HG02884 (cell line): ENCODE measurements at regions not wholly inside any gene's neighbourhood (a gene's known extent, or its start where the extent isn't known, plus 50 kb on each side); places are given as distances from the start of the nearest gene placed in this dataset.

ENCODE experiments used
- ATAC-seq: cut with Tn5 transposase; IDR thresholded peaks from one replicate; pipeline ENCODE4 v1.9.1; 2021; ENCODE audit warnings: mild to moderate bottlenecking, moderate library complexity; ENCODE audit not compliant: unreplicated experiment

DNA sequence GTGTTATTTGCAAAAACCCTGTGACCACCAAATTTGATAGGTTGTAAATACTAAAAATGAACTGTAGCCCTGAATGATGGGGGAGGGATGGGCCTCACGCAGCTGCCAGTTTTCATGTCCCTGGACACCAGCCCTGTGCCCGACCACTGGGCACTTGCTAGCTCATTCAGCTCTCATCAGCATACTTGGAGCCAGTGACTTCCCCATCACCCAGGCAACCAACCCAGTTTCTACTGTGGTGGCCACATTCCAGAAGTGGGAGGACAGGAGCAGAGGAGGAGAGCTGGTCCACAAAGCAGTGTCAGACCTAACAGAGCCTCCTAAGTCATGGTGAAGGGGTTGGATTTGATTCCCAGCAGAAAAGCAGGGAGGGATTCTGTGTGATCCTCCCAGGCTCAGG lies 128.2 kb downstream of the CPEB2 start:
- no peak for ATAC-seq

DNA sequence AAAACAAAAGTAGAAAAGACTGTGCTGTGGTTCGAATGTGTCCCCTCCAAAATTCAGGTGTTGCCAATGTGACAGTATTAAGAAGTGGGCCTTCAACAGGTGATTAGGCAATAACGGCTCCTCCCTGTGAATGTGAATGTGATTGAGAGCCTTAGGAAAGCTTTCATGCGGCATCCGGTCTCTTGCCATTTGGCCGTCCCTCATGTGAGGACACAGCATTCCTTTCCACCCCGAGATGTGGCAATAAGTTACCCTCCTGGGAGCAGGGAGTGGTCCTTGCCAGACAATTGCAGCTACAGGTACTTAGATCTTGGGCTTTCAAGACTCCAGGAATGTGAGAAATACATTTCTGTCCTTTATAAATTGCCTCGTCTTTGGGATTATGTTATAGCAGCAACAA lies 129.3 kb downstream of the CPEB2 start:
- no peak for ATAC-seq

DNA sequence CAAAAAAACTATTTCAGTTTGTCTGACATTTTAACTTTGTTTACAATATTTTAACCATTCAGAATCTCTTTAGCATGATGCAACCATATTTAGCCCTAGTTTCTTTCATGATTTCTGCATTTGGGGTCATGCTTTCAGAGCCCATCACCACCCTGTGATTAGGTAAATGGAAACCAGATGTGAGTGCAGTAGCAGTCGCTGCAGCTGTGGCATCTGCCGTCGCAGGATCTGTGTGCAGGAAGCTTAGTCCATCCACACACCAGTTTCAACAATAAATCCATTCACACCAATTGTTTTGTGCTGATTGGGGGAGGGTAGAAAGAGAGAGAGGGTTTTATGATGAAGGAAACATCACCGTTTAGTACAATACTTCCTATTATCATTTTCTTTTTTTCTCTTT lies 130.5 kb downstream of the CPEB2 start:
- no peak for ATAC-seq

DNA sequence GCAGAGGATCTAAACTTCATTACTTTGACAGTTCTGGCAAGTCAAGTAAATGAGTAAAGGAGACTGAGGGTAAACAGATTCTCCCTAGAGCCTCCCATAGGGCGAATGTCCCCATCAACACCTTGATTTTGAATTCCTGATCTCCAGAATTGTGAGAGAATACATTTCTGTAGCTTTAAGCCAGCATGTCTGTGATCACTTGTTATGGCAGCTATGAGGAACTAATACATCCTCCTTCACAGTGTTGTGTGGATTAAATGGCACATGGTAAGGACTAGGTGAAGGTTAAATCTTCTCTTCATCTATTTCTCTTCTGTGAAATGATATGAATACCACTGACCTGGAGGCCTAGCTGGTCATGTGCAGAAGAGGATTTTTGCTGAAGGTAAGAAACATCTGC lies 137.3 kb downstream of the CPEB2 start:
- no peak for ATAC-seq

DNA sequence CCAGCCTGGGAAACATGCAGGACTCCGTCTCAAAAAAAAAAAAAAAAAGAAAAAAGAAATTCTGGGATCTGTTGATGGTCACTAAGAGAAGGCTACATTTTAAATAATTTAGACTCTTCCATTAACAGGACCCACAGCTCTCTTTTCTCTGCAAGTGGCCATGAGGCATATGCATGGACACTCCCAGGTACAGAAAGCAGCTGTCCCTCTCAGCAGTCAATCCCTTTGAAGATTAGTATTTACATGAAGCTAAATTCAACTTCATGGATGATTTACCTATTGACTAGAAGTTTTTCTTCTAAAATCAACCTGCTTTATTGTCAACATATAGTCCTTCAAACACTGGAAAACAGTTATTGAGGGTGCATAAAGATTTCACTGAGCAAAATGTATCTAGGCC lies 139.9 kb downstream of the CPEB2 start:
- ATAC-seq, result no peak

DNA sequence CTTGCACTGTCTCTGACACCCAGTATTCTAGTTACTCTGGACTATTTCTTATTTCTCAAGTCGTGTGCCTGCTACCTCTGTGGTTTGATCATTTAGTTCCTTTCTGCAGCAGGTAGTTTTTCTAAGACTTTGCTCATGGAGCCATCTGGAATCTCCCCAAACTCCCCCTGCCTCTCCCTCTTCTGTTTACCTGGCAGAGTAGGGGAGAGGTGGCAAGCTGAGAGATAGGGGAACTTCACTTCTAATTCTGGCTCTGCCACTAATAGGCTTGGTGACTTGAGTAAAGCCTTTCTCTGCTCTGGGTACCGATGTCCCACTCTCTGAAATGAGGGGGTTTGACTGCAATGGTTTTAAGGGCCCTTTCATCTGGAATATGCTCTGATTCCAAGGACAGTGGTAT lies 141.3 kb downstream of the CPEB2 start:
- no peak for ATAC-seq

DNA sequence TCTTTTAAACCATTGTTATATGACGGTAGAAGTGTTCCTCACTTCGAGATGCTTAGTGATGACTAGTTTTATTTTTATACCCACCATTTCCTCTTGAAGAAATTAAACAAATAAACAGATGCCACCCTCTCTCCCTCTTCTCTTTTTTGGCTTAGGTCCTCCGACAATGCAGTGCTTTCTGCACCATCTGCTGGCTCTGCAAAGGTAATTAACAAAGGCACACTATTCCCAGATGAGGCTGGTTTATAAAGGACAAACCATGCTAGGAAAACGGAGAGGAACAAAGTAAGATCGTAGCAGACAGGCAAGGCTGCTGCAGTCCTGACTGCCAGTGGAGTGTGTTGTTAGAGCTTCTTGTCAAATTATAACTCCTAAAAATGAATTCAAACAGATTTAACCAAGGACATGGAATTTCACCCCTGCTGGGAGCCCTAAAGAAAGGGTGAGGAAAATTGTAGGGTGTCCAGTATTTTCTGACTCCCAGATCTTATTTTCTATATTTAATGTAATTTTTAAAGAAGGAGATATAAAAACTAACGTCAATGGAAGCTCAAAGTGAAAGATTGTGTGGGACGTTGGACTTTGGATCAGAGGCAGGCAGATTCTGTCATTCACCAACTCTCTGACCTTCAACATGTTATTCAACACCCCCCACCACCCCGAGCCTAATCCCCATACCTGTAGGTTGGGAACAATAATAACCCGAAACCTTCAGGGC lies 142.1 kb downstream of the CPEB2 start:
- ATAC-seq, result no peak

DNA sequence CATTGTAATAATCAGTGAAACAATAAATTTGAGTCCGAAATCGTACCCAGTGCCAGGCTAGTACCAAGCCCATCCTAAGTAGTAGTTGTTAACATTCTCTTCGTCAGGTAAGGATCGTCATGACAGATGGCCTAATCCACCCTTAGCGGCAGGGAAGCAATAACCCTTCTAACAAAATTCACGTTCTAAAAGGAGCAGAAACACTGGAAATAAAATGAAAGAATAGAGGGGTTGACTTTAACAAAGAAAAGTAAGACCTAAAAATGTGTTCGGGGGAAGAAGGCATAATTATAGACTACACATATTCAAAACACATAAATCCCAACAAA lies 142.7 kb downstream of the CPEB2 start:
- ATAC-seq, result no peak

DNA sequence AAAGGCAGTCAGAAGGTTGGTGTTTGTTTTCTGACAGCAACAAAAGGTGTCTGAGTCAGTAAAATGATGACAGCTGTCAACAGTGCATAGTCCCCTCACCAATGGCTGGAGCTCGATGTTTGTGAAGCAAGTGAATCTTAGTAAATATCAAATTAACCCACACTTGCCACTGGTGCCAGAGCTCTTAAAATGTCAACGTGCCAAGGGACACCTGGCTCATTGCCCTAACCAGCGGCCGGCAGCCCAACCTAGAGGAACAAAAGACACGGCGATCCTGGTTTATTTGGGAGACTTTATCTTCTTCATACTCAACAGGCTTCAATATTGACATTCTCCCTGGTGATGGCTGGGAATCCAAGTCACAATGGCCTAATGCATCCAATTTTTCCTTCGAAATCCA lies 143.4 kb downstream of the CPEB2 start:
- ATAC-seq, result no peak

DNA sequence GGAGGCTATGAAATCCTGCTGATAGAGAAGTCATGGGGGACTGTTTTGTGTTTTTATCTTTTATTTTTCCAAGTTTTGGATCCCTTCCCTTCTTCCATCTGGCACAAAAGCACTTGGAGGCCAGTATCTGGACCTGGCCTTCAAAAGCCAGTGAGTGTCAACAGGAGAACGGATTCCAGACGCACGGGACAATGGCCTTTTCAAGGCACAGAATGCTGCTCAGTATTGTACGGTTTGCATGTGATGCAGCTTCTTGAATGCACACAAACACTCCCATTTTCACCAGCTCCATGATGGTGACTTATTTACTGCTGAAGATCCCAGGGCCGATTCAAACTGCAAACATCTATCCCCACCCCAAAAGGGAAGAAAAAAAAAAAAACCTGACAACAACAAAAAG lies 145.4 kb downstream of the CPEB2 start:
- ATAC-seq, result no peak

DNA sequence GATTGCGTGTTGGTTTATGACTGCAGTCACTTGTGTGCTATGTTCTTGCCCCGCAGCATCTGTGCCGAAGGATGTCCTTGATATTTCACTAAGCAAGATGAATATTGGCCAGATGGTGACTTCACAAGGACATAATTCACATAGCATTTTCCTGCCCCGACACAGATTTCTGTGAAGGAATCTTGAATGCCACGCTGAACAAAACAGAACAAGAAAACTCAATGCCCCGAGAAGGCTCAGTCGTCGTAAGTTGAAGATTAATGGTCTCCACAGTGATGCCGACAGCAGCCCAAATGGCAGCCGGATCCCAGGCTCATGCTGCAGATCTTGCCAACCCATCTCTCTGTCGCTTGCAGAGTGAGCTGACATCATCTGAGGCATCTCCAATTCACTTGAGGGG lies 145.9 kb downstream of the CPEB2 start:
- ATAC-seq, result no peak

DNA sequence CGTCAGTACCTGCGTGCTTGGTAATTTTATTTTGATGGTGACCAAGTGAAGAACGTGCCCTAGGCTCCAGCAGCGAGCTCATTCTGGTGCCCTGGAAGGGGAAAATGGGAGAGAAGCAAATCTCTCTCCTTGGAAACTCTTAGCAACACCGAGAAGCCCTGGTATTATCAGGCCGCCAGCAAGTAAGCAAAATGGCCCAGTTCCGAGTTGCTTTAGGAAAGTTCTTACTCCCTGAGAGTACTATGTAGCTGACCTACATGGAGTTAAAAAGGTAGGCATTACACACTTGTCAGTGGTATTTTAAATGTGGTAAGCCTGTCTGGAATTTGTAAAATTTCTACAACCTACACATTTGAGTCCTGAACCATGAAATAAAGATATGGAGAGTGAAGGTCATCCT lies 146.4 kb downstream of the CPEB2 start:
- no peak for ATAC-seq

DNA sequence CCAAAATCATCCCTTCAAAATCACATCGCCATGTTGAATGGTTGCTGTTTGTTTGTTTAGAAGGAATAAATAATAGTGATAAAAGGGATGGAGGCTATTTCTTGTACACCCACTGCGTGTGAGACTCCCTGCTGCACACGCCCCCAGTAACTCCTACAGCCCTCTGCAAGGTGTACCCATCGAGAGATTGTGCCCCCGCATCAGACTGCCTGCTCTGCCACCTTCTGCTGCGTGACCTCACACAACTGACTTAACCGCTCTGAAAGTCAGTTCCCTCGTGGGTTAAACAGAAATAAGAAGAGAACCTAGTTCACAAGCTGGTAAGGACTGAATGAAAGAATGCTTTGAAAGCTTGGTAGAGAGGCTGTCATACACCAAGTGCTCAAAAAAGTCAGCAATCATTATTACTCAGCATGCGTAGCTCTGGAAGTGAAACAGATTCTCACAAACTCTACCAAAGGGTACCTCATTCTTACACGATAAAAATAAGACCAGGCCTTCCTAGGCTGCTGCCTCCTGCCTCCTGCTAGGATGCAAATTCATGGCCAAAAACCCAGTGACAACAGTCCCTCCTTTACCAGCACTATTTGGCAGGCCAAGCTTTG lies 147.1 kb downstream of the CPEB2 start:
- peak; percentile 80 for ATAC-seq

DNA sequence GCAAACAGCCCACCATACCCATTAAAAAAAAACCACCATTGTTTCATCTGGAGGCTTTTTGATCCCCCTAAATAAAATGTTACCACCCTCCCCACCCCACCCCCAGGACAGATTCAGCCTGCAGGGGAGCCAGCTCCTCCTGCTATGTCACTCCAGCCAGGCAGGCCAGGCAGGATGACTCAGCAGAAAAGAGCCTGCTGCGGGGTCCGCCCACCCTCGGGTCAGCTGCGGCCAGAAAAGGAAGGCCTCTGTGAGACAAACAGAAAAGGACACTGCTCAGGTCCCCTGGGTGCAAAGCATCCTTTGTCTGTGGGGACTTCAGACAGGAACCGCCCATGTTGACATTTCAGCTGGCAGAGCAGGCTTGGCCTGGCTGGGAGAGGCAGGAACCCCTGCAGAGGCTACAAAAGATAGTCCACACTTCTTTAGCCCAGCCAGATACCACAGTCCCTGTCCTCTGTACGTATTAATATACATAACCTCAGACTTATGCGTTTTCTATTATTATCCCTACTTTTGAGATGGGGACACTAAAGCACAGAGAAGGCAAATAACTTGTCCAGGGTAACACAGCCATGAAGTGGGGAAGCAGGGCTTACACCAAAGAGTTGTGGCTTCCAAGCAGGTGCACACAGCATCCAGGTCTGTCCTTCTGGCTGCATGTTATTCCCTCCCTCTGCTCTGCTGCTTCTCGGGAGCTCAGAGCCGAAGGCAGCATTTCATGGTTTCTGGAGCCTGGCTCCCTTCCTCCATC lies 147.7 kb downstream of the CPEB2 start:
- ATAC-seq, result peak; percentile 46

DNA sequence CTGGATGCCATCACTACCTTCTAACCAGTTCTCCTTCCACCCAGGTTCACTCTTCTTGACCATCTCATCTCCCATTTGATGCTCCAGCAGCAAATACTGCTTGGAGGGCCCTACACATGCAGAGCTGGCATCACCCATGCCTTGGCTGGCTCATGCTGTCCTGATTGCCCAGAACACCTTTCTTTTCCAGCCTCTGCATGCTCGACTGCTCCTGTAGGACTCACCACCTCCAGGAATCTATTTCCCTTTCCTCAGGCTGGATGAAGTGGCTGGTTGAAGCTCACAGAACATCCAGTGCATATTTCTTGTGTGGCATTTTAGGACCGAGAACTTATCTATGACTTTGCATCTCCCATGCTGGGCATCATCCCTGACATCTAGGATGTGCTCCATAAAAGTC lies 148.3 kb downstream of the CPEB2 start:
- no peak for ATAC-seq

DNA sequence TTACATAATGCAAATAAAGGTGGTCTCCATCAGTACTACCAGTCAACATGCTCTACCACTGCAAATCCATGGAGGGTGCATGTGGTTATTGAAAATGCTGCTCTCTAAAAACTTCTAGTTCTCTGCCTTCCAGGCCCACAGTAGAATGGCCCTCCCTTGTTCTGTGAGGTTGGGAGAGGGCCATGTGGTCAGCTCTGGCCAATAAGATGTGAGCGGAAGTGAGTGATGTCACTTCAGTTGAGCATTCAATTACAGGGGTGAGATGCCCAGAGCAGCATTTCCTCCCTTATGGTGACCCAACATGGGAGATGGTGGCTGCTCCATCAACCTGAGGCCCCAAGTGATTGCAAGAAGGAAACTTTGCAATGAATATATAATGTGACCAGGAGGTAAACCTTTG lies 148.8 kb downstream of the CPEB2 start:
- ATAC-seq, result no peak

DNA sequence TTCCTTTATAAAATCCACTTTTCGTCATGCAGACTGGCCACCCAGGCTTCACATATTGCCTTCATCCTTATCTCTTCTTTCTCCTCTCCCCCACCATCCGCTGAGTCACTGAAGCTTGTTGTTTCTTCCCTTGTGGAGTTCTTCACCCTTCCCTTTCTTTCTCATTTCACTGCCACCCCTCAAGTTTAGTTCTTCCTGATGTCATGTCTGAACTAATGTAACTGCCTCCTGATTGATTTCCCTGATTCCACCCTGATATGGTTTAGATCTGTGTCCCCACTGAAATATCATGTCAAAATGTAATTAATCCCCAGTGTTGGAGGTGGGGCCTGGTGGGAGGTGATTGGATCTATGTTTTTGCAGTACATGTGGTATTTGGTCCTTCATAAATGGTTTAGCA lies 151.4 kb downstream of the CPEB2 start:
- no peak for ATAC-seq

DNA sequence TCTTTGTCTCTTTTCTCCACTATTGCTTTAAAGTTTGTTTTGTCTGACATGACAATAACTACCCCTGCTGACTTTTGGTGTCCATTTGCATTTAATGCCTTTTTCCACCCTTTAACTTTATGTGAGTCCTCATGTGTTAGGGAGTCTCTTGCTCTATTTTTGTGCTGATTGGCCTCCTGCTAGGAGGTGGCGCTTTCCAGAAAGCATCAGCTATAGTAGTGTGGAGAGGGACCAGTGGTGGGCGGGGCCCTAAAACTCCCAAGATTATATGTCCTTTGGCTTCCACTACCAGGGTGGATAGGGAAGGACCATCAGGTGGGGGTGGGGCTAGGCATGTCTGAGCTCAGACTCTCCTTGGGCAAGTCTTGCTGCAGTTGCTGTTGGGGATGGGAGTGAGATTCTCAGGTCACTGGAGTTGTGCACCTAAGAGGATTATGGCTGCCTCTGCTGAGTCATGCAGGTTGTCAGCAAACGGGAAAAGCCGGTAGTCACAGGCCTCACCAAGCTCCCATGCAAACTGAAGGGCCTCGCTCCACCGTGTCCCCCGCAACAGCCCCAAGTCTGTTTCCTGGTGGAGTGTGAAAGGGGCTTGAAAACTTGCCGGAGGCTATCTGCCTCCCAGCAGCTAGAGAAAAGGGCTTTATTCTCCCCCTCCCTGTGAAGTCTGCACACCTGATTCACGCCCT lies 156.3 kb downstream of the CPEB2 start:
- ATAC-seq, result no peak

DNA sequence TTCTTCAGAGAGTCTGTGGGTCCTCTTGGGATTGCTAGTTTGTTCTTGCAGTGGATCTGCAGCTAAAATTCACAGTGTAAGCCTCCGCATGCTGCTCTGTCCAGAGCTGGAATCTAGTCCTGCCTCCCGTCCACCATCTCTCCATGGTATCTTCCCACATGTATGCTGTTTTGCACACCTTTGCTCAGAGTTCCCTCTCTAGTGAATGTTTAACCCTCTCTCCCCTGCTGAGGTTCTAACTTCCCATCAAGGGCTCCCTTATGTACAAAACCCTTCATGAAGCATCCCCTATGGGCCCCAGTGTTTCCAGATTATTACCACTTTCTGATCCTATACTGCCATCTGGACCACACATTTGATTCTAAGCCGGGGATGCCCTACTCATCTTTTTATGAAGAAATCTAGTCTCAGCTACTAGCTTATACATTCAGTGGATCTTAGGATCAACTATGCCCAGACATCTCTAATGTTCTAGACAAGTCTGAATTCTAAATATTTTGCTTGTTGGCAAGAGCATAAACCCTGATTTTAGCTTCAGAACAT lies 157.3 kb downstream of the CPEB2 start:
- no peak for ATAC-seq

DNA sequence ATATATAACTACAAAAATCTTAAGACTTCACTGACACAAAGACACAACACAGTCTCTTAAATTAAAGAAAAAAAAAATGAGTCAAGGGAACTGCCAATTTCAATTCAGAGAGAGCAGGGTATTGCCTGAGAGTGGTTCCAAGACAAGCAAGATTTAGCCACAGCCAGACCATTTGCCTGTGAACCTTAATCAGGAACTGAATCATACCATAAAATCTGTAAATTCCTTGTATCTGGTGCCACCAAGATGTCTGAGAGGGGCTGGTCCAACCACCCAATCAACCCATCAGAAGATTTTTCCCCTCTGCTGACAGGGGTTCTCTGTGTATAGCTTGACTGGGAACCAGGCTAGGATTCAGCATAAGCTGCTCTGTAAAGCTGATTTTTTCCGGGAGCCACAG lies 159.2 kb downstream of the CPEB2 start:
- ATAC-seq, result no peak

DNA sequence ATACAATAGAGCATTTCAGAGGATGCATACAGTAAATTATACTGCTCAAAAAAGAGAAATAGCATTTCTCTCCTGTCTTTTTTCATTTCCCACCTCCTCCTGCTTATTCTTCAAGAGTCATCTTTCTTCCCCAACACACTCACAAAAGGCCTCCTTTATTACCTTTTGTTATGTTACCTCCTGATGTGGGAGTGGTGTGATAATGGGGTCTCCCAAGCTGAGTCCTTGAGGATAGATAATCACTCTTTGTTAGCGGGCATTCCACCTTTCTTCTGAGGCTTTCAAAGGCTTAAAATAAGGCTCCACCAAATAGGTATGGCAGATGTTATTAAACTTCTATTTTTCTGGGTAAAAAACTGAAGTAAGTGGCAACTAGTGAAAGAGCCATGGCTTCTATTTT lies 159.8 kb downstream of the CPEB2 start:
- no peak for ATAC-seq
